HUES64 (cell line): ENCODE measurements at regions not wholly inside any gene's neighbourhood (a gene's known extent, or its start where the extent isn't known, plus 50 kb on each side); places are given as distances from the start of the nearest gene placed in this dataset.
"Not testable (repeated sequence)": the region's sequence is repeated elsewhere in the genome, so short reads cannot be mapped to it uniquely, and the experiment has no call there.

Source experiments
- H3K27ac ChIP-seq: 2 replicates; pipeline ENCODE4 v1.7.0; 2013; ENCODE audit warnings: low read depth, low read length, inconsistent platforms
- H3K27me3 ChIP-seq: 2 replicates; pipeline ENCODE4 v1.6.1; 2013; ENCODE audit warnings: mild to moderate bottlenecking, low read length; ENCODE audit not compliant: insufficient read depth
- H3K36me3 ChIP-seq: 2 replicates; pipeline ENCODE4 v1.6.1; 2013; ENCODE audit warnings: mild to moderate bottlenecking, low read length; ENCODE audit not compliant: insufficient read depth
- H3K4me1 ChIP-seq: 2 replicates; pipeline ENCODE4 v1.6.1; 2013; ENCODE audit warnings: mild to moderate bottlenecking, low read length, moderate library complexity; ENCODE audit not compliant: insufficient read depth
- H3K4me3 ChIP-seq: 2 replicates; pipeline ENCODE4 v1.5.1; 2013; ENCODE audit warnings: mild to moderate bottlenecking, low read length, moderate library complexity
- H3K9ac ChIP-seq: 2 replicates; pipeline ENCODE4 v1.6.1; 2013; ENCODE audit warnings: mild to moderate bottlenecking, low read depth, low read length
- H3K9me3 ChIP-seq: 2 replicates; pipeline ENCODE4 v1.6.1; 2013; ENCODE audit warnings: low read depth, low read length; ENCODE audit not compliant: insufficient read depth
- WGBS: fragments of 150-250, 120-280 bp; methylation state at CpG from one replicate; pipeline ENCODE4 v1.1.7; 2013; ENCODE audit warnings: missing lambda C conversion rate; 5-methylcytosine and 5-hydroxymethylcytosine counted together

GRCh38 chr13:44697058-44697457 is 120.9 kb upstream of the TSC22D1 start:
- Histone ChIP-seq H3K4me3 (no peak overlapping the region), H3K9me3 (no peaks in the 10 kb centered on the region), H3K36me3 (no peaks in the 10 kb centered on the region), H3K27ac (no peak overlapping the region), H3K27me3 (no peaks in the 10 kb centered on the region), H3K4me1 (no peaks in the 10 kb centered on the region), H3K9ac (no peak overlapping the region)
- 89% methylated on average over 1 of the region's 1 CpG for WGBS

- Histone ChIP-seq H3K9ac (no peak overlapping the region), H3K4me3 (no peak overlapping the region), H3K27me3 (no peaks in the 10 kb centered on the region), H3K4me1 (no peaks in the 10 kb centered on the region), H3K36me3 (no peaks in the 10 kb centered on the region), H3K27ac (no peak overlapping the region), H3K9me3 (no peaks in the 10 kb centered on the region)
- WGBS = 94% methylated on average over 2 of the region's 2 CpGs
Observed at GRCh38 chr13:44695520-44695919, 119.4 kb upstream of the TSC22D1 start.

- Histone ChIP-seq H3K4me3 (no peak overlapping the region), H3K27me3 (no peaks in the 10 kb centered on the region), H3K9ac (no peak overlapping the region), H3K27ac (no peak overlapping the region), H3K9me3 (no peaks in the 10 kb centered on the region), H3K4me1 (no peaks in the 10 kb centered on the region), H3K36me3 (no peaks in the 10 kb centered on the region)
- 90% methylated on average over 6 of the region's 6 CpGs for WGBS
Observed at GRCh38 chr13:44694842-44695241, 118.7 kb upstream of the TSC22D1 start.

GRCh38 chr13:44694291-44694690 is 118.2 kb upstream of the TSC22D1 start:
- no peak overlapping the region for H3K9ac ChIP-seq
- H3K4me1 ChIP-seq = no peaks in the 10 kb centered on the region
- H3K9me3 ChIP-seq = no peaks in the 10 kb centered on the region
- no peak overlapping the region for H3K4me3 ChIP-seq
- H3K27me3 ChIP-seq = no peaks in the 10 kb centered on the region
- no peaks in the 10 kb centered on the region for H3K36me3 ChIP-seq
- H3K27ac ChIP-seq = no peak overlapping the region

- Histone ChIP-seq H3K4me3 (no peak overlapping the region), H3K27me3 (no peaks in the 10 kb centered on the region), H3K36me3 (no peaks in the 10 kb centered on the region), H3K9ac (no peak overlapping the region), H3K9me3 (no peaks in the 10 kb centered on the region), H3K4me1 (no peaks in the 10 kb centered on the region), H3K27ac (no peak overlapping the region)
- 95% methylated on average over 6 of the region's 6 CpGs for WGBS
Observed at GRCh38 chr13:44693156-44693764, 117.1 kb upstream of the TSC22D1 start.

GRCh38 chr13:44692173-44692713 is 116.1 kb upstream of the TSC22D1 start:
- no peaks in the 10 kb centered on the region for H3K36me3 ChIP-seq
- no peaks in the 10 kb centered on the region for H3K27me3 ChIP-seq
- no peak overlapping the region for H3K9ac ChIP-seq
- 90% methylated on average over 2 of the region's 2 CpGs for WGBS
- H3K9me3 ChIP-seq = no peaks in the 10 kb centered on the region
- H3K4me1 ChIP-seq = no peaks in the 10 kb centered on the region
- H3K4me3 ChIP-seq = no peak overlapping the region
- no peak overlapping the region for H3K27ac ChIP-seq

GRCh38 chr13:44690376-44690775 is 114.2 kb upstream of the TSC22D1 start:
- Histone ChIP-seq H3K4me1 (no peaks in the 10 kb centered on the region), H3K9me3 (no peaks in the 10 kb centered on the region), H3K4me3 (no peak overlapping the region), H3K9ac (no peak overlapping the region), H3K27me3 (no peaks in the 10 kb centered on the region), H3K36me3 (no peaks in the 10 kb centered on the region), H3K27ac (no peak overlapping the region)
- WGBS = 97% methylated on average over 5 of the region's 5 CpGs

GRCh38 chr13:44688652-44689051 is 112.5 kb upstream of the TSC22D1 start:
- Histone ChIP-seq H3K36me3 (no peaks in the 10 kb centered on the region), H3K4me1 (no peaks in the 10 kb centered on the region), H3K9me3 (0 out of 2 replicates have a peak, but pooled peaks cover 3% of the 10 kb centered on the region), H3K4me3 (no peak overlapping the region), H3K9ac (no peak overlapping the region), H3K27me3 (no peaks in the 10 kb centered on the region), H3K27ac (no peak overlapping the region)

- 97% methylated on average over 4 of the region's 4 CpGs for whole genome bisulfite sequencing
- Histone ChIP-seq H3K4me3 (no peak overlapping the region), H3K27me3 (no peaks in the 10 kb centered on the region), H3K4me1 (no peaks in the 10 kb centered on the region), H3K36me3 (no peaks in the 10 kb centered on the region), H3K27ac (no peak overlapping the region), H3K9me3 (0 out of 2 replicates have a peak, but pooled peaks cover 3% of the 10 kb centered on the region), H3K9ac (no peak overlapping the region)
Observed at GRCh38 chr13:44686531-44686934, 110.4 kb upstream of the TSC22D1 start.

- Histone ChIP-seq H3K4me3 (no peak overlapping the region), H3K9ac (no peak overlapping the region), H3K27ac (no peak overlapping the region), H3K9me3 (0 out of 2 replicates have a peak, but pooled peaks cover 3% of the 10 kb centered on the region), H3K4me1 (no peaks in the 10 kb centered on the region), H3K27me3 (no peaks in the 10 kb centered on the region), H3K36me3 (no peaks in the 10 kb centered on the region)
- WGBS = 83% methylated on average over 3 of the region's 3 CpGs
Observed at GRCh38 chr13:44685641-44686040, 109.5 kb upstream of the TSC22D1 start.

- not testable (repeated sequence) for H3K36me3 ChIP-seq, H3K27me3 ChIP-seq, H3K9ac ChIP-seq, H3K9me3 ChIP-seq, H3K4me3 ChIP-seq, H3K27ac ChIP-seq, H3K4me1 ChIP-seq
- WGBS = 97% methylated on average over 29 of the region's 35 CpGs
Observed at GRCh38 chr13:44682416-44682815, 106.3 kb upstream of the TSC22D1 start.
